Fibroblast of lung (primary cell): ENCODE measurements at regions not wholly inside any gene's neighbourhood (a gene's known extent, or its start where the extent isn't known, plus 50 kb on each side); places are given as distances from the start of the nearest gene placed in this dataset.

Experiments used
- DNase-seq, 2 donors: peaks; one replicate each; pipeline versions ENCODE4 v3.0.0 to v3.0.0-alpha.2; 2010; ENCODE audit warnings: low read depth in 2 of 2
- H2AFZ ChIP-seq: 2 replicates; pipeline ENCODE4 v1.5.1; 2012; ENCODE audit warnings: low read length, control low read depth, inconsistent platforms
- H3K27ac ChIP-seq: 2 replicates; pipeline ENCODE4 v1.5.1; 2011; ENCODE audit warnings: low read length, control low read depth; ENCODE audit not compliant: insufficient read depth
- H3K27me3 ChIP-seq: 2 replicates; pipeline ENCODE4 v1.5.1; 2011; ENCODE audit warnings: mild to moderate bottlenecking, low read length; ENCODE audit not compliant: control insufficient read depth, insufficient read depth
- H3K36me3 ChIP-seq: 2 replicates; pipeline ENCODE4 v1.5.1; 2011; ENCODE audit warnings: low read length; ENCODE audit not compliant: control insufficient read depth, insufficient read depth
- H3K4me1 ChIP-seq: 2 replicates; pipeline ENCODE4 v1.5.1; 2011; ENCODE audit warnings: low read length; ENCODE audit not compliant: control insufficient read depth, insufficient read depth; ENCODE audit errors: extremely low read depth
- H3K4me2 ChIP-seq: 2 replicates; pipeline ENCODE4 v1.5.1; 2011; ENCODE audit warnings: low read length, control low read depth; ENCODE audit not compliant: insufficient read depth; ENCODE audit errors: extremely low read depth
- H3K4me3 ChIP-seq, 4 experiments: fragments of 200-600 bp in 1 of 4; sonication (generic) in 1 of 4; replicated peaks in 1 of 4; 2 replicates each; pipeline ENCODE4 v1.5.1; 2011 to 2016; ENCODE audit warnings: low read length in 4 of 4, low read depth in 3 of 4, mild to moderate bottlenecking in 3 of 4, control low read depth in 2 of 4, inconsistent platforms in 1 of 4, mixed read lengths in 1 of 4; ENCODE audit not compliant: insufficient read depth in 1 of 4; ENCODE audit errors: control extremely low read depth in 1 of 4
- H3K79me2 ChIP-seq: 2 replicates; pipeline ENCODE4 v1.5.1; 2012; ENCODE audit warnings: mild to moderate bottlenecking, low read length, inconsistent platforms; ENCODE audit not compliant: control insufficient read depth, insufficient read depth
- H3K9ac ChIP-seq: 2 replicates; pipeline ENCODE4 v1.5.1; 2011; ENCODE audit warnings: mild to moderate bottlenecking, low read length, control low read depth; ENCODE audit not compliant: insufficient read depth
- H3K9me3 ChIP-seq: 2 replicates; pipeline ENCODE4 v1.5.1; 2012; ENCODE audit warnings: low read depth, low read length; ENCODE audit not compliant: control insufficient read depth, insufficient read depth
- H4K20me1 ChIP-seq: 2 replicates; pipeline ENCODE4 v1.5.1; 2011; ENCODE audit warnings: low read length; ENCODE audit not compliant: control insufficient read depth, insufficient read depth; ENCODE audit errors: extremely low read depth
- CTCF ChIP-seq, 2 donors: IDR thresholded peaks in 1 of 2; conservative IDR thresholded peaks in 1 of 2; 1 replicate in 1 of 2; 2 replicates in 1 of 2; pipeline ENCODE4 v1.5.1; 2011 to 2012; ENCODE audit warnings: low read length in 2 of 2, control low read depth in 1 of 2, inconsistent platforms in 1 of 2, low read depth in 1 of 2, mild to moderate bottlenecking in 1 of 2
- EZH2 ChIP-seq: IDR thresholded peaks from 2 replicates; pipeline ENCODE4 v1.5.1; 2012; ENCODE audit warnings: low read length, control low read depth, mild to moderate bottlenecking; ENCODE audit errors: missing control alignments

GRCh38 chr22:49097966-49098365, 729.7 kb downstream of the BRD1 start:
- no peak overlapping the region for H3K4me2 ChIP-seq
- H3K9me3 ChIP-seq = no peaks in the 10 kb centered on the region
- H3K36me3 ChIP-seq = no peaks in the 10 kb centered on the region
- H4K20me1 ChIP-seq = no peaks in the 10 kb centered on the region
- no peaks in the 10 kb centered on the region for H3K4me1 ChIP-seq
- no peak overlapping the region for H3K4me3 ChIP-seq
- no peak for TF ChIP-seq CTCF (conservative IDR thresholded peaks at IDR 0.05 in 1 of 2, IDR thresholded peaks at IDR 0.05 in 1 of 2; ENCODE audit: low read depth in 1 of 2, low read length in 2 of 2)
- TF ChIP-seq EZH2 = no peak
- DNase-seq = no peak
- H3K27ac ChIP-seq = no peak overlapping the region
- no peaks in the 10 kb centered on the region for H3K79me2 ChIP-seq
- no peak overlapping the region for H2AFZ ChIP-seq
- H3K27me3 ChIP-seq = no peaks in the 10 kb centered on the region
- no peak overlapping the region for H3K9ac ChIP-seq

- H3K9ac ChIP-seq = no peak overlapping the region
- H2AFZ ChIP-seq = no peak overlapping the region
- TF ChIP-seq CTCF (conservative IDR thresholded peaks at IDR 0.05 in 1 of 2, IDR thresholded peaks at IDR 0.05 in 1 of 2; ENCODE audit: low read depth in 1 of 2, low read length in 2 of 2) (no peak), EZH2 (no peak)
- no peak for DNase-seq
- H3K9me3 ChIP-seq = no peaks in the 10 kb centered on the region
- no peak overlapping the region for H3K4me3 ChIP-seq
- H3K27me3 ChIP-seq = no peaks in the 10 kb centered on the region
- no peaks in the 10 kb centered on the region for H3K4me1 ChIP-seq
- H3K4me2 ChIP-seq = no peak overlapping the region
- no peaks in the 10 kb centered on the region for H4K20me1 ChIP-seq
- no peaks in the 10 kb centered on the region for H3K36me3 ChIP-seq
- H3K79me2 ChIP-seq = no peaks in the 10 kb centered on the region
- H3K27ac ChIP-seq = no peak overlapping the region
These were observed 730.3 kb downstream of the BRD1 start for GRCh38 chr22:49097171-49097925.

- Histone ChIP-seq H3K4me1 (no peaks in the 10 kb centered on the region), H3K9ac (no peak overlapping the region), H3K27ac (no peak overlapping the region), H3K79me2 (no peaks in the 10 kb centered on the region), H3K27me3 (no peaks in the 10 kb centered on the region), H3K36me3 (no peaks in the 10 kb centered on the region), H3K9me3 (no peaks in the 10 kb centered on the region), H2AFZ (no peak overlapping the region), H3K4me2 (no peak overlapping the region), H4K20me1 (no peaks in the 10 kb centered on the region), H3K4me3 (no peak overlapping the region)
- TF ChIP-seq CTCF (conservative IDR thresholded peaks at IDR 0.05 in 1 of 2, IDR thresholded peaks at IDR 0.05 in 1 of 2; ENCODE audit: low read depth in 1 of 2, low read length in 2 of 2) (no peak), EZH2 (no peak)
- no peak for DNase-seq
These were observed 731.2 kb downstream of the BRD1 start for GRCh38 chr22:49096476-49096875.
